Heart left ventricle (tissue), 13 donors: ENCODE measurements at regions not wholly inside any gene's neighbourhood (a gene's known extent, or its start where the extent isn't known, plus 50 kb on each side); places are given as distances from the start of the nearest gene placed in this dataset.

Source experiments
- POLR2A ChIP-seq, 2 donors: fragments of 450-650 bp; IDR thresholded peaks; one replicate each; pipeline ENCODE4 v1.6.1; 2017; ENCODE audit warnings: antibody characterized with exemption in 2 of 2, mild to moderate bottlenecking in 2 of 2, moderate library complexity in 2 of 2
- TF ChIP-seq, protein P1 (sequence below), 12 donors: fragments of 200-600 bp; sonication (generic) in 4 of 12; IDR thresholded peaks; one replicate each; pipeline versions ENCODE4 v1.5.0 to v1.8.0; 2018 to 2022; ENCODE audit warnings: antibody characterized with exemption in 12 of 12, mild to moderate bottlenecking in 5 of 12
- donor health status: ischemic (EF 13 %, LVEDD 7.1; RV severe dilation, severe dysfunction).
- donor health status: DM: no; HTN: yes; CAD: no.
- donor health status: DM: no; HTN: no; CAD: no.
- donor health status: ischemic (EF 25% LVEDD 6.9; RV normal size, moderate dysfunction).
- donor health status: ischemic (EF 25% LVEDD 5.7; RV mildly dilated, moderate dysfunction).
- donor health status: ischemic (EF 35%, LVEDD 5.7; RV mildly dilated, moderate dysfunction).
- donor health status: nonischemic (EF 11% LVEDD 7.7; RV severe dilation, severe dysfunction).
- donor health status: DM: yes; HTN: yes; CAD: no.
- donor health status: PGD.
- donor health status: ischemic (EF 29% LVEDD 5.4; RV normal size, mild dysfunction).
- donor health status: nonischemic (EF 23%, LVEDD 6.1; RV moderate dilation, normal function).

DNA sequence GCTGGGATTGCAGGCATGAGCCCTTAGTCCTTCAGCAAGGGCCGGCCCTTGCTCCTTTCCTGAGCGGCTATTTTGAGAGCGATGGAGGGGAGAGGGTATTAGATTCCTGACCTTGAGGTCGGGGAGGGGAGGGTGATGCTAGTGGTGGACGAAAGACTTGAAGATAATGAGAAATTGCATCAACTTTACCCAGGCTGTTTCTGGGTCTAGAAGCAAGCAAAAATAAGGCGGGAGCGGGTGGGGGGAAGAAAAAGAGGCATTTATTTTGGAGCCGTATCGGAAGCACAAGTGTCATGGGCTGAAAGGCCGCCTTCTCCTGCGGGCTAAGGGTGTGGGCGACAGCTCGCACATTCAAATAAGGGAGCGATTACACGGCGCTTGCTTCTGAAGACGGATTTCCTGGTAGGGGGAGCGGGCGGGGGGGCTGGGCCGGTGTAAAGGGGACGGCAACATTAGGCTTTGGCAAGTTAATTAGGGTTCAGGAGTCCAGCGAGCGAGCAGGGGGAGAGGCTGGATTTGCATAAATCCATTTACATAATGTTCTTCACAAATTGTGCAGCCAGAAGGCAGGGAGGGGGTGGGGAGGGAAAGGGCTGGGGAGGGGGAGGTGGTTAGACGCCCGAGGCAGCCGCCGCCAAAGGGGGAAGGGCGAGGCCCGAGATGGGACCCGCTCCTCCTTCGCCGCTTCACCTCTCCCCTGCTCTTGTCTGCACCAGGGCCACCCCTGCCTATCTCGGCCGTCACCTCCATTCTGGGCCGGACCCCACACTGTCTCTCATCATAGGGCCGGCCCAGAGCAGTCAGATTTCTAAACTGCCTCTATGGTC is 245.9 kb downstream of the MIAT start:
- TF ChIP-seq, protein P1, sequence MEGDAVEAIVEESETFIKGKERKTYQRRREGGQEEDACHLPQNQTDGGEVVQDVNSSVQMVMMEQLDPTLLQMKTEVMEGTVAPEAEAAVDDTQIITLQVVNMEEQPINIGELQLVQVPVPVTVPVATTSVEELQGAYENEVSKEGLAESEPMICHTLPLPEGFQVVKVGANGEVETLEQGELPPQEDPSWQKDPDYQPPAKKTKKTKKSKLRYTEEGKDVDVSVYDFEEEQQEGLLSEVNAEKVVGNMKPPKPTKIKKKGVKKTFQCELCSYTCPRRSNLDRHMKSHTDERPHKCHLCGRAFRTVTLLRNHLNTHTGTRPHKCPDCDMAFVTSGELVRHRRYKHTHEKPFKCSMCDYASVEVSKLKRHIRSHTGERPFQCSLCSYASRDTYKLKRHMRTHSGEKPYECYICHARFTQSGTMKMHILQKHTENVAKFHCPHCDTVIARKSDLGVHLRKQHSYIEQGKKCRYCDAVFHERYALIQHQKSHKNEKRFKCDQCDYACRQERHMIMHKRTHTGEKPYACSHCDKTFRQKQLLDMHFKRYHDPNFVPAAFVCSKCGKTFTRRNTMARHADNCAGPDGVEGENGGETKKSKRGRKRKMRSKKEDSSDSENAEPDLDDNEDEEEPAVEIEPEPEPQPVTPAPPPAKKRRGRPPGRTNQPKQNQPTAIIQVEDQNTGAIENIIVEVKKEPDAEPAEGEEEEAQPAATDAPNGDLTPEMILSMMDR (IDR thresholded peaks at IDR 0.05): no peak
- TF ChIP-seq POLR2A (IDR thresholded peaks at IDR 0.05): no peak
